ENCODE measurements at regions not wholly inside any gene's neighbourhood (a gene's known extent, or its start where the extent isn't known, plus 50 kb on each side); places are given as distances from the start of the nearest gene placed in this dataset.

GRCh38 chr1:193322211-193322610 is 135.8 kb upstream of the B3GALT2 start:
- in situ Hi-C loops (cut with MboI): no loop called here
- Histone ChIP-seq H3K4me1 (replicated peaks in 1 of 2; ENCODE audit: control insufficient read depth in 2 of 2, insufficient read depth in 2 of 2, low read length in 2 of 2) (no peaks in the 10 kb centered on the region), H3K36me3 (ENCODE audit: control insufficient read depth, insufficient read depth, low read length) (no peaks in the 10 kb centered on the region), H3K9me3 (replicated peaks; ENCODE audit: control insufficient read depth, insufficient read depth, low read depth, low read length) (no peaks in the 10 kb centered on the region), H3K9me1 (ENCODE audit: control insufficient read depth, insufficient read depth, low read length) (no peaks in the 10 kb centered on the region), H3K27me3 (ENCODE audit: control insufficient read depth in 2 of 2, insufficient read depth in 2 of 2, low read length in 2 of 2) (no peaks in the 10 kb centered on the region), H4K20me1 (replicated peaks; ENCODE audit: control insufficient read depth, insufficient read depth, low read length) (no peaks in the 10 kb centered on the region), H3K27ac (ENCODE audit: extremely low read depth, low read depth, low read length) (no peak overlapping the region), H3K9ac (ENCODE audit: insufficient read depth in 1 of 2, low read depth in 2 of 2, low read length in 2 of 2) (no peak overlapping the region), H3K4me3 (no peak overlapping the region), H3K4me2 (ENCODE audit: insufficient read depth, low read length) (no peak overlapping the region), H3K79me2 (ENCODE audit: control insufficient read depth, insufficient read depth, low read length) (no peaks in the 10 kb centered on the region), H2AFZ (ENCODE audit: low read depth, low read length) (no peak overlapping the region)
- DNase-seq (ENCODE audit: extremely low read depth in 1 of 4, low spot score in 3 of 4): no peak
- intact Hi-C loops (cut with micrococcal nuclease): no loop called here
- CTCF ChIA-PET (ENCODE audit: low intra/inter-chr PET ratio): no interaction called here
- FAIRE-seq: no peak
- POLR2A ChIA-PET: no interaction called here
- ATAC-seq: no peak
- BruUV-seq (replicated peaks): no TSS peak
- WGBS (ENCODE audit: insufficient coverage, low coverage, missing lambda C conversion rate): 0% methylated on average over 2 of the region's 2 CpGs
- no peak for TF ChIP-seq ZNF146 (CRISPR knock-in tag; IDR thresholded peaks at IDR 0.05; ENCODE audit: unreplicated experiment)
- no peak for TF ChIP-seq TSC22D4 (tag; IDR thresholded peaks at IDR 0.05)

DNA sequence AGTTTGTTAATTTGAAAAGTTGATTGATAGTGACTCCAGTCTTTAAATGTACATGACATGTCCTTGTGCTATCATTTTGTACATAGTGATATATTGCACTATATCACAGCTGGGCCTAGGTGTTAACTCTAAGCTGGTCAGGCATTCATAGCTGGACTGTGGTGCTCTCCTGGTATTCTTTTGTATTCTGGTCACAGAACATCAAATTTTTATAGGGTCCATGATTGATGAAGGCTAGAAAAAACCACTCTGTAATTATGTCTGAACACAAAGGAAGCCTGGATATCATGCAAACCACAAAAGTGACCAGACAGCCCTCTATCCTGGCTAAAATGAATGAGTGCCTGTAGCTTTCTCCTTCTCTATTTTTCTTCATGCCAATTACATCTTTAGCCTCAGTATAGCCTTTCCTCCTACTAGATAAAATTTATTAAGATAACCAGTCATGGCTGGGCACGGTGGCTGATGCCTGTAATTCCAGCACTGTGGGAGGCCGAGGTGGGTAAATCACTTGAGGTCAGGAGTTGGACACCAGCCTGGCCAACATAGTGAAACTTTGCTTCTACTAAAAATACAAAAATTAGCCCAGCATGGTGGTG is 134.9 kb upstream of the B3GALT2 start:
- ATAC-seq: no peak
- intact Hi-C loops (cut with micrococcal nuclease): no loop called here
- POLR2A ChIA-PET: no interaction called here
- Histone ChIP-seq H3K27ac (ENCODE audit: extremely low read depth, low read depth, low read length) (no peak overlapping the region), H3K79me2 (ENCODE audit: control insufficient read depth, insufficient read depth, low read length) (no peaks in the 10 kb centered on the region), H3K4me1 (replicated peaks in 1 of 2; ENCODE audit: control insufficient read depth in 2 of 2, insufficient read depth in 2 of 2, low read length in 2 of 2) (no peaks in the 10 kb centered on the region), H3K9ac (ENCODE audit: insufficient read depth in 1 of 2, low read depth in 2 of 2, low read length in 2 of 2) (no peak overlapping the region), H3K9me3 (replicated peaks; ENCODE audit: control insufficient read depth, insufficient read depth, low read depth, low read length) (no peaks in the 10 kb centered on the region), H3K4me3 (no peak overlapping the region), H3K4me2 (ENCODE audit: insufficient read depth, low read length) (no peak overlapping the region), H2AFZ (ENCODE audit: low read depth, low read length) (no peak overlapping the region), H3K36me3 (ENCODE audit: control insufficient read depth, insufficient read depth, low read length) (no peaks in the 10 kb centered on the region), H3K27me3 (ENCODE audit: control insufficient read depth in 2 of 2, insufficient read depth in 2 of 2, low read length in 2 of 2) (no peaks in the 10 kb centered on the region), H4K20me1 (replicated peaks; ENCODE audit: control insufficient read depth, insufficient read depth, low read length) (no peaks in the 10 kb centered on the region), H3K9me1 (ENCODE audit: control insufficient read depth, insufficient read depth, low read length) (no peaks in the 10 kb centered on the region)
- 2% methylated on average over 2 of the region's 2 CpGs for WGBS (ENCODE audit: insufficient coverage, low coverage, missing lambda C conversion rate)
- no peak for DNase-seq (ENCODE audit: extremely low read depth in 1 of 4, low spot score in 3 of 4)
- no peak for FAIRE-seq
- in situ Hi-C loops (cut with MboI): no loop called here
- CTCF ChIA-PET (ENCODE audit: low intra/inter-chr PET ratio): no interaction called here
- BruUV-seq (replicated peaks): no TSS peak
- no peak for TF ChIP-seq CEBPG (CRISPR knock-in tag; IDR thresholded peaks at IDR 0.05)
- no peak for TF ChIP-seq CEBPG (tag; conservative IDR thresholded peaks at IDR 0.05 in 1 of 2, IDR thresholded peaks at IDR 0.05 in 1 of 2)
- TF ChIP-seq ZNF780A (CRISPR knock-in tag; IDR thresholded peaks at IDR 0.05): no peak
- TF ChIP-seq, protein P1, sequence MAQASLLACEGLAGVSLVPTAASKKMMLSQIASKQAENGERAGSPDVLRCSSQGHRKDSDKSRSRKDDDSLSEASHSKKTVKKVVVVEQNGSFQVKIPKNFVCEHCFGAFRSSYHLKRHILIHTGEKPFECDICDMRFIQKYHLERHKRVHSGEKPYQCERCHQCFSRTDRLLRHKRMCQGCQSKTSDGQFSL (CRISPR knock-in tag; IDR thresholded peaks at IDR 0.05): no peak
- TF ChIP-seq, protein P1 (tag; IDR thresholded peaks at IDR 0.05): no peak
- TF ChIP-seq GABPA (tag; conservative IDR thresholded peaks at IDR 0.05; ENCODE audit: low read depth): no peak
- no peak for TF ChIP-seq NFE2 (IDR thresholded peaks at IDR 0.05; ENCODE audit: low read depth)
- TF ChIP-seq SIN3A (IDR thresholded peaks at IDR 0.05; ENCODE audit: borderline replicate concordance in 2 of 2, control insufficient read depth in 1 of 2, low read depth in 2 of 2, low read length in 2 of 2): no peak
- TF ChIP-seq GTF2B (IDR thresholded peaks at IDR 0.05; ENCODE audit: extremely low read depth, insufficient read length): no peak
- no peak for TF ChIP-seq DNMT1 (IDR thresholded peaks at IDR 0.05)
- no peak for TF ChIP-seq ARID2 (IDR thresholded peaks at IDR 0.05)

Data from K562 (cell line).